OCI-LY3 (cell line): ENCODE measurements at regions not wholly inside any gene's neighbourhood (a gene's known extent, or its start where the extent isn't known, plus 50 kb on each side); places are given as distances from the start of the nearest gene placed in this dataset.

ENCODE experiments used
- CTCF ChIP-seq: fragments of 200-600, 300-600 bp; sonication (generic); IDR thresholded peaks from 2 replicates; pipeline ENCODE4 v1.5.1; 2014; ENCODE audit warnings: antibody characterized with exemption, low read length, low read depth
- EZH2phosphoT487 ChIP-seq: fragments of 200-600 bp; shearing (Covaris generic); IDR thresholded peaks from 2 replicates; pipeline ENCODE4 v1.6.1; 2018; ENCODE audit warnings: antibody characterized with exemption, mixed run types, low read depth

GRCh38 chr2:147030966-147031720 lies 813.7 kb upstream of the ACVR2A start:
- TF ChIP-seq CTCF: no peak
- TF ChIP-seq EZH2phosphoT487: no peak
